ENCODE measurements at regions not wholly inside any gene's neighbourhood (a gene's known extent, or its start where the extent isn't known, plus 50 kb on each side); places are given as distances from the start of the nearest gene placed in this dataset.

DNA sequence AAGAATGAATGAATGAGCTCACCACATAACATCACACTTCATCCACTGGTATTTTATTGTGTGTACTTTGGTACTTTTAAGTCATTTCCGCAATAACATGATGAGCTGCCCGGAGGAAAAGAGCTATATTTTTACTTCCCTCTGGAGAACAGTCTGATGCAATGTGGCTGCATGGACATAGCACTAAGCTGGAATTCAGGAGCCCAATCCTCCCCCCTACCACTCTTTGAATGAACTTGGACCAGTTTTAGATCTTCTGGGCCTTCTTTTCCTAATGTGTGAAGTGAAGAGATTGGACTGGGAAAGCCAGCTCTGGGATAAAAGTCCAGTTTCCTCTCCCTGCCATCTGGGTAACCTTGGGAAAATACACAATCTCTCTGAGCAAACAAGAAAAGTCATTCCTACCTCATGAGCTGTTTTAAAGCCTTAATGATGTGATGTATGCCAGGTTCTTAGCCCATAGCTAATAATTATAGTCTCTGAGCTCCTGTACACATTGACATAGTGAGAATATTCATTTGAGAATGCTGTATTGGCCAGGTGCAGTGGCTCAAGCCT lies 79.3 kb downstream of the ABCC12 start:
- Histone ChIP-seq H3K36me3 (ENCODE audit: insufficient read depth, low read length) (no peaks in the 10 kb centered on the region), H3K79me2 (ENCODE audit: insufficient read depth, low read length) (no peaks in the 10 kb centered on the region), H3K4me2 (ENCODE audit: low read length) (no peak overlapping the region), H3K27me3 (ENCODE audit: insufficient read depth, low read length) (no peaks in the 10 kb centered on the region), H3K9ac (ENCODE audit: low read length) (no peak overlapping the region), H3F3A (ENCODE audit: insufficient read depth, low read length) (no peaks in the 10 kb centered on the region), H4K20me1 (ENCODE audit: insufficient read depth, low read length) (no peaks in the 10 kb centered on the region), H3K27ac (ENCODE audit: low read depth, low read length, poor library complexity, severe bottlenecking) (no peak overlapping the region), H2AFZ (ENCODE audit: low read length) (no peak overlapping the region), H3K9me2 (ENCODE audit: low read depth, low read length) (no peaks in the 10 kb centered on the region), H3K4me3 (ENCODE audit: low read depth, low read length, poor library complexity, severe bottlenecking) (no peak overlapping the region), H3K4me1 (ENCODE audit: insufficient read depth, low read length, severe bottlenecking) (no peaks in the 10 kb centered on the region), H3K9me3 (ENCODE audit: low read length) (no peaks in the 10 kb centered on the region)
- TF ChIP-seq, protein P1, sequence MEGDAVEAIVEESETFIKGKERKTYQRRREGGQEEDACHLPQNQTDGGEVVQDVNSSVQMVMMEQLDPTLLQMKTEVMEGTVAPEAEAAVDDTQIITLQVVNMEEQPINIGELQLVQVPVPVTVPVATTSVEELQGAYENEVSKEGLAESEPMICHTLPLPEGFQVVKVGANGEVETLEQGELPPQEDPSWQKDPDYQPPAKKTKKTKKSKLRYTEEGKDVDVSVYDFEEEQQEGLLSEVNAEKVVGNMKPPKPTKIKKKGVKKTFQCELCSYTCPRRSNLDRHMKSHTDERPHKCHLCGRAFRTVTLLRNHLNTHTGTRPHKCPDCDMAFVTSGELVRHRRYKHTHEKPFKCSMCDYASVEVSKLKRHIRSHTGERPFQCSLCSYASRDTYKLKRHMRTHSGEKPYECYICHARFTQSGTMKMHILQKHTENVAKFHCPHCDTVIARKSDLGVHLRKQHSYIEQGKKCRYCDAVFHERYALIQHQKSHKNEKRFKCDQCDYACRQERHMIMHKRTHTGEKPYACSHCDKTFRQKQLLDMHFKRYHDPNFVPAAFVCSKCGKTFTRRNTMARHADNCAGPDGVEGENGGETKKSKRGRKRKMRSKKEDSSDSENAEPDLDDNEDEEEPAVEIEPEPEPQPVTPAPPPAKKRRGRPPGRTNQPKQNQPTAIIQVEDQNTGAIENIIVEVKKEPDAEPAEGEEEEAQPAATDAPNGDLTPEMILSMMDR (IDR thresholded peaks at IDR 0.05; ENCODE audit: low read length): no peak
- no peak for TF ChIP-seq EZH2 (IDR thresholded peaks at IDR 0.05; ENCODE audit: borderline replicate concordance, low read length)

DNA sequence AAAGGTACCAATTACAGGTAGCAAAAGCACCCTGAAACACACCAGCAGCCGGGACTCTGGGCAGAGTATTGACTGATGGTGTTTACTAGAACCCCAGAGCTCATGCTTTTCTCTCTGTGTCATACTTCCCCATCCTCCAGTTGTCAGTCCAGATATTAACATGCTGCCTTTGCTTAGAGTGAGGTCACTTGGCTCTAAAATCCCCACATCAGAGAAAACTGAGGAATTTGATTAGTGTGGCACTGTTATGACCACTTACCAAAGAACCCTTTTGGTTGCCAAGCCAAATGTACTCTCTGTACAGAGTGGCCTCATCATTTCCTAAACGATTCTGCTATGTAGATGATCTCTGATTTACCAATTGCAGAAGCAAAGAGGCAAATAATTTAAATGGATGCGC lies 80.4 kb downstream of the ABCC12 start:
- Histone ChIP-seq H3K4me1 (ENCODE audit: insufficient read depth, low read length, severe bottlenecking) (no peaks in the 10 kb centered on the region), H3K79me2 (ENCODE audit: insufficient read depth, low read length) (no peaks in the 10 kb centered on the region), H3K27me3 (ENCODE audit: insufficient read depth, low read length) (no peaks in the 10 kb centered on the region), H3K9me3 (ENCODE audit: low read length) (no peaks in the 10 kb centered on the region), H3K9me2 (ENCODE audit: low read depth, low read length) (no peaks in the 10 kb centered on the region), H3K36me3 (ENCODE audit: insufficient read depth, low read length) (no peaks in the 10 kb centered on the region), H3K4me2 (ENCODE audit: low read length) (no peak overlapping the region), H3F3A (ENCODE audit: insufficient read depth, low read length) (no peaks in the 10 kb centered on the region), H3K9ac (ENCODE audit: low read length) (no peak overlapping the region), H3K4me3 (ENCODE audit: low read depth, low read length, poor library complexity, severe bottlenecking) (no peak overlapping the region), H2AFZ (ENCODE audit: low read length) (no peak overlapping the region), H4K20me1 (ENCODE audit: insufficient read depth, low read length) (no peaks in the 10 kb centered on the region), H3K27ac (ENCODE audit: low read depth, low read length, poor library complexity, severe bottlenecking) (no peak overlapping the region)
- TF ChIP-seq EZH2 (IDR thresholded peaks at IDR 0.05; ENCODE audit: borderline replicate concordance, low read length): no peak
- TF ChIP-seq, protein P1 (IDR thresholded peaks at IDR 0.05; ENCODE audit: low read length): no peak

DNA sequence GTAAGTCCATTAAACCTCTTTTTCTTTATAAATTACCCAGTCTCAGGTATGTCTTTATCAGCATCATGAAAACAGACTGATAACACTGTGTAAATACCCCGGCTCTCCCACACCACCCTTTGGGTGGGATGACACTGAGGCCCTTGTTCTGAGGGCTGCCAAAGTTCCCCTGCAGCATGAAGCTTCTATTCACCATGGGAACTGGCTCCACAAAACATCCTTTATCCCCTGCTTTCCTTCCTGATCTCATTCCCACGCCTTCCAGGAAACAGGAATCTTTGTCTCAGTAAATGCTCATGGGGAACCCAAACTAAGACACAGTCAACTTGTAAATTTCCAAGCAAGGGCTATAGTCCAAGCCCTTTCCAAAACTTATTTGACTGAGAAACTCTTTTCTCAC lies 88.4 kb downstream of the ABCC12 start:
- no peaks in the 10 kb centered on the region for H3K9me2 ChIP-seq (ENCODE audit: low read depth, low read length)

More for the DNA sequence above, 88.4 kb downstream of the ABCC12 start:
- TF ChIP-seq, protein P1 (IDR thresholded peaks at IDR 0.05; ENCODE audit: low read length): no peak
- no peak for TF ChIP-seq EZH2 (IDR thresholded peaks at IDR 0.05; ENCODE audit: borderline replicate concordance, low read length)
- Histone ChIP-seq H3K9me3 (ENCODE audit: low read length) (no peaks in the 10 kb centered on the region), H3F3A (ENCODE audit: insufficient read depth, low read length) (no peaks in the 10 kb centered on the region), H3K4me2 (ENCODE audit: low read length) (no peak overlapping the region), H3K27me3 (ENCODE audit: insufficient read depth, low read length) (no peaks in the 10 kb centered on the region), H3K27ac (ENCODE audit: low read depth, low read length, poor library complexity, severe bottlenecking) (no peak overlapping the region), H3K9ac (ENCODE audit: low read length) (no peak overlapping the region), H3K4me1 (ENCODE audit: insufficient read depth, low read length, severe bottlenecking) (no peaks in the 10 kb centered on the region), H4K20me1 (ENCODE audit: insufficient read depth, low read length) (no peaks in the 10 kb centered on the region), H3K36me3 (ENCODE audit: insufficient read depth, low read length) (no peaks in the 10 kb centered on the region), H3K4me3 (ENCODE audit: low read depth, low read length, poor library complexity, severe bottlenecking) (no peak overlapping the region), H3K79me2 (ENCODE audit: insufficient read depth, low read length) (no peaks in the 10 kb centered on the region), H2AFZ (ENCODE audit: low read length) (no peak overlapping the region)

Measured in OCI-LY1 (cell line).